ENCODE measurements at regions not wholly inside any gene's neighbourhood (a gene's known extent, or its start where the extent isn't known, plus 50 kb on each side); places are given as distances from the start of the nearest gene placed in this dataset.

- DNase-seq (ENCODE audit: low read depth, low spot score), result no peak
- Histone ChIP-seq H3K9ac (ENCODE audit: insufficient read length, low read depth) (no peak overlapping the region), H3K27me3 (ENCODE audit: insufficient read depth, insufficient read length) (no peaks in the 10 kb centered on the region), H3K4me1 (ENCODE audit: insufficient read depth, insufficient read length) (no peaks in the 10 kb centered on the region), H3K36me3 (ENCODE audit: insufficient read depth, insufficient read length, low read length) (no peaks in the 10 kb centered on the region), H3K9me3 (ENCODE audit: insufficient read depth, low read length) (no peaks in the 10 kb centered on the region), H3K4me3 (ENCODE audit: insufficient read length, low read depth) (no peak overlapping the region)
- TF ChIP-seq YY1 (IDR thresholded peaks at IDR 0.05; ENCODE audit: insufficient read depth, insufficient read length) (no peak), SUZ12 (IDR thresholded peaks at IDR 0.05; ENCODE audit: extremely low read depth, insufficient read depth, insufficient read length) (no peak), ZNF274 (IDR thresholded peaks at IDR 0.05; ENCODE audit: low read depth, low read length) (no peak)
Observed at GRCh38 chr2:23078784-23079434, 306.1 kb upstream of the KLHL29 start.

DNA sequence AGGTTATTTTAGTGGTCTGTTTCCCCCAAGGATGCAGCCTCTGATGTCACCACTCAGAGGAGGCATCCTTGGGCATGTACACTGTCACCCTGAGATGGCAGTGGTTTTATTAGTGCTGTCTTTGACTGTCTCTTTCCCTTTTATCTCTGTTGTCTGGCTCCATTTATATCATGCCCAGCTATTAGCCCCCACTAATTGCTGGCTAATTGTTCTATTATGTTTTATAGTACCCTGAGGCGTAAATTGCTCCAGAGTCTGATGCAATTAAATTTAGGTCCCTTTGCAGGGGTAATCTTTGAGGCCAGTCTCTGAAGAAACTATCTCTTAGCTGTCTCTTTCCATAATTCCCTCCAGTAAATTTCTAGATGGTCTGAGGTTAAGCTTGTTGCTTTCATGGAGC is 301.0 kb upstream of the KLHL29 start:
- Histone ChIP-seq H3K4me3 (ENCODE audit: insufficient read length, low read depth) (no peak overlapping the region), H3K9me3 (ENCODE audit: insufficient read depth, low read length) (no peaks in the 10 kb centered on the region; the same call in 1 of the 2 replicates), H3K9ac (ENCODE audit: insufficient read length, low read depth) (no peak overlapping the region), H3K27me3 (ENCODE audit: insufficient read depth, insufficient read length) (no peaks in the 10 kb centered on the region), H3K4me1 (ENCODE audit: insufficient read depth, insufficient read length) (no peaks in the 10 kb centered on the region), H3K36me3 (ENCODE audit: insufficient read depth, insufficient read length, low read length) (no peaks in the 10 kb centered on the region)
- TF ChIP-seq SUZ12 (IDR thresholded peaks at IDR 0.05; ENCODE audit: extremely low read depth, insufficient read depth, insufficient read length) (no peak), YY1 (IDR thresholded peaks at IDR 0.05; ENCODE audit: insufficient read depth, insufficient read length) (no peak), ZNF274 (IDR thresholded peaks at IDR 0.05; ENCODE audit: low read depth, low read length) (no peak)
- DNase-seq (ENCODE audit: low read depth, low spot score), result no peak

DNA sequence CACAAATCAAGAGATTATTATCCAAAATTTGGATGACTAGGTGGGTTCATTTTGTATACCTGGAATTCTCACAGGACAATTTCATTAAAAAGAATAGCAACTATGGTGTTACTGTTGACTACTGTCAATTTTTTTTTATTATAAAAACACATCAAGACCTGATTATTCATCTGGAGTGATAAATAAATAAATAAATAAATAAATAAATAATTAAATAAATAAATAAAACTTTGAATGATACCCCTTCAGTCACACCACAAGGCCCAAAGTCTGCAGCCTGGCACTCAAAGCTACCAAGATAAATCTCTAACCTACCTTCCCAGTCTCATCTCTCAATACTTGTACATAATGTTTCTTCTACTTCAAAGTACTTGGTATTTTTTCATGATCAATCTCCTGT is 294.0 kb upstream of the KLHL29 start:
- no peak overlapping the region for H3K9ac ChIP-seq (ENCODE audit: insufficient read length, low read depth)
- TF ChIP-seq SUZ12 (IDR thresholded peaks at IDR 0.05; ENCODE audit: extremely low read depth, insufficient read depth, insufficient read length), result no peak
- no peak for TF ChIP-seq YY1 (IDR thresholded peaks at IDR 0.05; ENCODE audit: insufficient read depth, insufficient read length)
- TF ChIP-seq ZNF274 (IDR thresholded peaks at IDR 0.05; ENCODE audit: low read depth, low read length), result no peak
- H3K4me1 ChIP-seq (ENCODE audit: insufficient read depth, insufficient read length), result no peaks in the 10 kb centered on the region
- H3K27me3 ChIP-seq (ENCODE audit: insufficient read depth, insufficient read length), result no peaks in the 10 kb centered on the region
- H3K4me3 ChIP-seq (ENCODE audit: insufficient read length, low read depth), result no peak overlapping the region
- H3K36me3 ChIP-seq (ENCODE audit: insufficient read depth, insufficient read length, low read length), result no peaks in the 10 kb centered on the region
- H3K9me3 ChIP-seq (ENCODE audit: insufficient read depth, low read length), result no peaks in the 10 kb centered on the region; the same call in 1 of the 2 replicates
- DNase-seq (ENCODE audit: low read depth, low spot score), result no peak

DNA sequence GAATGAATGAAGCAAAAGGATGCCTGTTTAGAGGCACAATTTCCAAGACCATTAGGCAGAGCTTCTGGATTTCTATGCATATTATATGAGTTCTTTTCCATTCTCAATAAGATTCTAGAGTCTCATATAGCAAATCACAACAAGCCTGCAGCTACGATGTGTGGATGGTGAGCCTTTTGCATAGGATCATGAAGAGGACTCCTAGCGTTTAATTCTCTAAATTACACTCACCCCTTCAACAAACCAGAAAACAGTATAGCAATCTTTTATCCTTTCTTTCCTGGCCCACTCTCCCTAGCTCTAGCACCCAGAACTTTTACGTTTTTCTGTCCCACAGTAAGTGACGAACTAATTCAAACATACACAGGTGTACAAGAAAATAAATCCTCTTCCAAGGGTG is 293.1 kb upstream of the KLHL29 start:
- no peaks in the 10 kb centered on the region; the same call in 1 of the 2 replicates for H3K9me3 ChIP-seq (ENCODE audit: insufficient read depth, low read length)
- DNase-seq (ENCODE audit: low read depth, low spot score), result no peak
- no peak overlapping the region for H3K4me3 ChIP-seq (ENCODE audit: insufficient read length, low read depth)
- no peaks in the 10 kb centered on the region for H3K4me1 ChIP-seq (ENCODE audit: insufficient read depth, insufficient read length)
- TF ChIP-seq YY1 (IDR thresholded peaks at IDR 0.05; ENCODE audit: insufficient read depth, insufficient read length) (no peak), ZNF274 (IDR thresholded peaks at IDR 0.05; ENCODE audit: low read depth, low read length) (no peak), SUZ12 (IDR thresholded peaks at IDR 0.05; ENCODE audit: extremely low read depth, insufficient read depth, insufficient read length) (no peak)
- H3K27me3 ChIP-seq (ENCODE audit: insufficient read depth, insufficient read length), result no peaks in the 10 kb centered on the region
- H3K36me3 ChIP-seq (ENCODE audit: insufficient read depth, insufficient read length, low read length), result no peaks in the 10 kb centered on the region
- no peak overlapping the region for H3K9ac ChIP-seq (ENCODE audit: insufficient read length, low read depth)

- no peaks in the 10 kb centered on the region; the same call in 1 of the 2 replicates for H3K9me3 ChIP-seq (ENCODE audit: insufficient read depth, low read length)
- no peaks in the 10 kb centered on the region for H3K36me3 ChIP-seq (ENCODE audit: insufficient read depth, insufficient read length, low read length)
- no peak overlapping the region for H3K4me3 ChIP-seq (ENCODE audit: insufficient read length, low read depth)
- H3K4me1 ChIP-seq (ENCODE audit: insufficient read depth, insufficient read length), result no peaks in the 10 kb centered on the region
- no peak overlapping the region for H3K9ac ChIP-seq (ENCODE audit: insufficient read length, low read depth)
- no peak for DNase-seq (ENCODE audit: low read depth, low spot score)
- H3K27me3 ChIP-seq (ENCODE audit: insufficient read depth, insufficient read length), result no peaks in the 10 kb centered on the region
- TF ChIP-seq YY1 (IDR thresholded peaks at IDR 0.05; ENCODE audit: insufficient read depth, insufficient read length) (no peak), SUZ12 (IDR thresholded peaks at IDR 0.05; ENCODE audit: extremely low read depth, insufficient read depth, insufficient read length) (no peak), ZNF274 (IDR thresholded peaks at IDR 0.05; ENCODE audit: low read depth, low read length) (no peak)
Observed at GRCh38 chr2:23092831-23093230, 292.1 kb upstream of the KLHL29 start.

DNA sequence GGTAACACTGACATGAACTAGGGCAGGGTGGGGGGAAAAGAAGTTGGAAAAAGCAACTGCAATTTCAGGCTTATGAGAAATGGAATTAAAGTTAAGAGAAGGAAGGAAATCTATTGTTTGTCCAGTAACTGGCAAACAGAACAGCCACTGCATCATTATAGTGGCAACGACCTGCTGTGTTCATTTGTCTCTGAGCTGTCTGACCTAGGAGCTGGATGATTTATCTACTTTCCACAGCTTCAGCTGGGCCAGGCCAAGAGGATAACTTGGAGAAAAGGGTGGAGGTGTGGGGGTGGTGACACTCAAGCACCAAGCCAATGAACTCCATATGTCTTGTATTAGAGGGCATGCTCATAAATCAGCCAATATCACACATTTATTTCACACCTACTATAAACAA is 291.5 kb upstream of the KLHL29 start:
- Histone ChIP-seq H3K36me3 (ENCODE audit: insufficient read depth, insufficient read length, low read length) (no peaks in the 10 kb centered on the region), H3K9ac (ENCODE audit: insufficient read length, low read depth) (no peak overlapping the region), H3K4me3 (ENCODE audit: insufficient read length, low read depth) (no peak overlapping the region), H3K4me1 (ENCODE audit: insufficient read depth, insufficient read length) (no peaks in the 10 kb centered on the region), H3K27me3 (ENCODE audit: insufficient read depth, insufficient read length) (no peaks in the 10 kb centered on the region), H3K9me3 (ENCODE audit: insufficient read depth, low read length) (no peaks in the 10 kb centered on the region; the same call in 1 of the 2 replicates)
- no peak for DNase-seq (ENCODE audit: low read depth, low spot score)
- TF ChIP-seq YY1 (IDR thresholded peaks at IDR 0.05; ENCODE audit: insufficient read depth, insufficient read length), result no peak
- TF ChIP-seq ZNF274 (IDR thresholded peaks at IDR 0.05; ENCODE audit: low read depth, low read length), result no peak
- TF ChIP-seq SUZ12 (IDR thresholded peaks at IDR 0.05; ENCODE audit: extremely low read depth, insufficient read depth, insufficient read length), result no peak

- no peaks in the 10 kb centered on the region for H3K4me1 ChIP-seq (ENCODE audit: insufficient read depth, insufficient read length)
- H3K9ac ChIP-seq (ENCODE audit: insufficient read length, low read depth), result no peak overlapping the region
- no peaks in the 10 kb centered on the region for H3K27me3 ChIP-seq (ENCODE audit: insufficient read depth, insufficient read length)
- TF ChIP-seq YY1 (IDR thresholded peaks at IDR 0.05; ENCODE audit: insufficient read depth, insufficient read length) (no peak), ZNF274 (IDR thresholded peaks at IDR 0.05; ENCODE audit: low read depth, low read length) (no peak), SUZ12 (IDR thresholded peaks at IDR 0.05; ENCODE audit: extremely low read depth, insufficient read depth, insufficient read length) (no peak)
- no peak overlapping the region for H3K4me3 ChIP-seq (ENCODE audit: insufficient read length, low read depth)
- no peaks in the 10 kb centered on the region for H3K36me3 ChIP-seq (ENCODE audit: insufficient read depth, insufficient read length, low read length)
- no peaks in the 10 kb centered on the region for H3K9me3 ChIP-seq (ENCODE audit: insufficient read depth, low read length)
- no peak for DNase-seq (ENCODE audit: low read depth, low spot score)
Observed at GRCh38 chr2:23096906-23097602, 287.9 kb upstream of the KLHL29 start.
